PC-3 (cell line): ENCODE measurements at regions not wholly inside any gene's neighbourhood (a gene's known extent, or its start where the extent isn't known, plus 50 kb on each side); places are given as distances from the start of the nearest gene placed in this dataset.

Experiments used
- ATAC-seq: fragments of 200-7000 bp; cut with Tn5 transposase; 2 replicates; pipeline ENCODE4 v1.9.1; 2020; ENCODE audit warnings: mild to moderate bottlenecking, moderate library complexity
- BruUV-seq: library from RNA; stranded (reverse); fragments of 400-500 nt; replicated peaks from 2 replicates; lab custom pipeline; 2021; lab: Mats Ljungman, UMichigan
- CTCF ChIA-PET: fragments of 300-600 bp; sonication (Branson Sonifier 250); formaldehyde crosslinking; loops from one replicate; lab custom pipeline; 2022; ENCODE audit warnings: antibody characterized with exemption; lab: Charles Lee
- POLR2A ChIA-PET: fragments of 300-600 bp; sonication (Branson Sonifier 250); formaldehyde crosslinking; loops from one replicate; lab custom pipeline; 2022; ENCODE audit warnings: antibody characterized with exemption; ENCODE audit not compliant: unreplicated experiment; lab: Charles Lee
- DNase-seq: peaks from one replicate; pipeline ENCODE4 v3.0.0-alpha.2; 2015
- H2AFZ ChIP-seq: fragments of 300-600 bp; sonication (generic); 2 replicates; pipeline ENCODE4 v1.6.0; 2016; ENCODE audit warnings: antibody characterized with exemption, low read length
- H3F3A ChIP-seq: fragments of 300-600 bp; sonication (generic); one replicate; pipeline ENCODE4 v1.6.0; 2017; ENCODE audit warnings: antibody characterized with exemption, low read length, control low read depth, mild to moderate bottlenecking; ENCODE audit not compliant: unreplicated experiment
- H3K27ac ChIP-seq: fragments of 300-600 bp; sonication (generic); 2 replicates; pipeline ENCODE4 v1.5.1; 2016; ENCODE audit warnings: mild to moderate bottlenecking, low read length
- H3K27me3 ChIP-seq: fragments of 300-600 bp; sonication (generic); 2 replicates; pipeline ENCODE4 v1.6.1; 2016; ENCODE audit warnings: low read length, mixed read lengths
- H3K36me3 ChIP-seq: fragments of 300-600 bp; sonication (generic); 2 replicates; pipeline ENCODE4 v1.6.1; 2016; ENCODE audit warnings: low read depth, mixed run types, low read length, mixed read lengths
- H3K4me1 ChIP-seq: fragments of 300-600 bp; sonication (generic); 2 replicates; pipeline ENCODE4 v1.5.1; 2016; ENCODE audit warnings: low read length; ENCODE audit not compliant: insufficient read depth
- H3K4me2 ChIP-seq: fragments of 300-600 bp; sonication (generic); 2 replicates; pipeline ENCODE4 v1.6.0; 2016; ENCODE audit warnings: low read length
- H3K4me3 ChIP-seq: fragments of 300-600 bp; sonication (generic); 2 replicates; pipeline ENCODE4 v1.5.1; 2016; ENCODE audit warnings: mild to moderate bottlenecking, low read length, mixed read lengths
- H3K79me2 ChIP-seq: fragments of 300-600 bp; sonication (generic); 2 replicates; pipeline ENCODE4 v1.6.1; 2017; ENCODE audit warnings: low read length, mixed read lengths
- H3K9ac ChIP-seq: fragments of 300-600 bp; sonication (generic); 2 replicates; pipeline ENCODE4 v1.6.0; 2016; ENCODE audit warnings: mild to moderate bottlenecking, low read length
- H3K9me2 ChIP-seq: fragments of 300-600 bp; sonication (generic); replicated peaks from 2 replicates; pipeline ENCODE4 v1.6.1; 2016; ENCODE audit warnings: mixed run types, low read length, mixed read lengths
- H3K9me3 ChIP-seq: fragments of 300-600 bp; sonication (generic); 2 replicates; pipeline ENCODE4 v1.6.1; 2016; ENCODE audit warnings: low read length, mixed read lengths
- H4K20me1 ChIP-seq: fragments of 300-600 bp; sonication (generic); 2 replicates; pipeline ENCODE4 v1.6.1; 2016; ENCODE audit warnings: low read length, mixed read lengths
- EZH2 ChIP-seq: fragments of 300-600 bp; sonication (generic); IDR thresholded peaks from one replicate; pipeline ENCODE4 v1.6.1; 2017; ENCODE audit warnings: antibody characterized with exemption, mild to moderate bottlenecking, low read length; ENCODE audit not compliant: unreplicated experiment
- EZH2phosphoT487 ChIP-seq: fragments of 300-600 bp; sonication (generic); IDR thresholded peaks from 2 replicates; pipeline ENCODE4 v1.6.1; 2018; ENCODE audit warnings: mild to moderate bottlenecking, antibody characterized with exemption, low read length, borderline replicate concordance
- intact Hi-C: fragments of 100-400 bp; cut with micrococcal nuclease; formaldehyde crosslinking; loops from 2 replicates; pipeline ENCODE4 v1.9.0; 2023
- TF ChIP-seq, protein P1 (sequence below): fragments of 300-600 bp; sonication (generic); conservative IDR thresholded peaks from 2 replicates; pipeline ENCODE4 v1.5.1; 2017; ENCODE audit warnings: antibody characterized with exemption, low read depth, mild to moderate bottlenecking, low read length

DNA sequence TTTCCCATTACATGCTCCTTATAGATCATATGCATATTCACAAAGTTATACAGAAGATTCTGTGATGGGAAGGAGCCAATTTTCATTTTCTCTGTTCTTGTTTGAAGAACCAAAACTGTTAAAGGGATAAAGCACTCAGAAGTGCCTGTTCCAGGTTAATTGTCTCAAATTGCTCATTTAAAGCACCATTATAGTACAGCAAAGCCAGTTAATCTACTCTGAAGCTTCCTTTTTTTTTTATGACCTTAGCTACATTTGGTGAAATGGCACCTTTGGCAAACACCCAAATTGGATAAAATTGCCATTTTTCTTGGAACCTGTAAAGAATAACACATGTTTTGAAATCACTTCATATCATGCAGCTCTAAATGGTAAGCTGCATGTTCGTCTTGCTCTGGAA is 1092.3 kb downstream of the BCL11A start:
- no TSS peak for BruUV-seq
- Histone ChIP-seq H3K9me3 (no peaks in the 10 kb centered on the region), H3K79me2 (no peaks in the 10 kb centered on the region), H3K4me3 (no peak overlapping the region), H3K27me3 (0 out of 2 replicates have a peak, but pooled peaks cover 6% of the 10 kb centered on the region), H3F3A (no peaks in the 10 kb centered on the region), H4K20me1 (no peaks in the 10 kb centered on the region), H3K4me1 (no peaks in the 10 kb centered on the region), H3K27ac (no peak overlapping the region), H3K9ac (no peak overlapping the region), H3K4me2 (no peak overlapping the region), H3K36me3 (no peaks in the 10 kb centered on the region), H2AFZ (no peak overlapping the region), H3K9me2 (no peaks in the 10 kb centered on the region)
- DNase-seq (no peak), ATAC-seq (no peak)
- ChIA-PET CTCF (no interaction called here), POLR2A (no interaction called here)
- TF ChIP-seq EZH2 (no peak), EZH2phosphoT487 (no peak)
- TF ChIP-seq, protein P1, sequence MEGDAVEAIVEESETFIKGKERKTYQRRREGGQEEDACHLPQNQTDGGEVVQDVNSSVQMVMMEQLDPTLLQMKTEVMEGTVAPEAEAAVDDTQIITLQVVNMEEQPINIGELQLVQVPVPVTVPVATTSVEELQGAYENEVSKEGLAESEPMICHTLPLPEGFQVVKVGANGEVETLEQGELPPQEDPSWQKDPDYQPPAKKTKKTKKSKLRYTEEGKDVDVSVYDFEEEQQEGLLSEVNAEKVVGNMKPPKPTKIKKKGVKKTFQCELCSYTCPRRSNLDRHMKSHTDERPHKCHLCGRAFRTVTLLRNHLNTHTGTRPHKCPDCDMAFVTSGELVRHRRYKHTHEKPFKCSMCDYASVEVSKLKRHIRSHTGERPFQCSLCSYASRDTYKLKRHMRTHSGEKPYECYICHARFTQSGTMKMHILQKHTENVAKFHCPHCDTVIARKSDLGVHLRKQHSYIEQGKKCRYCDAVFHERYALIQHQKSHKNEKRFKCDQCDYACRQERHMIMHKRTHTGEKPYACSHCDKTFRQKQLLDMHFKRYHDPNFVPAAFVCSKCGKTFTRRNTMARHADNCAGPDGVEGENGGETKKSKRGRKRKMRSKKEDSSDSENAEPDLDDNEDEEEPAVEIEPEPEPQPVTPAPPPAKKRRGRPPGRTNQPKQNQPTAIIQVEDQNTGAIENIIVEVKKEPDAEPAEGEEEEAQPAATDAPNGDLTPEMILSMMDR = no peak
- intact Hi-C loops = no loop called here

GRCh38 chr2:59458800-59459199 is 1094.7 kb downstream of the BCL11A start:
- ATAC-seq = no peak
- BruUV-seq = no TSS peak
- CTCF ChIA-PET = no interaction called here
- no peak for DNase-seq
- POLR2A ChIA-PET = no interaction called here
- Histone ChIP-seq H3K36me3 (no peaks in the 10 kb centered on the region), H2AFZ (no peak overlapping the region), H3K79me2 (no peaks in the 10 kb centered on the region), H3K4me2 (no peak overlapping the region), H3K9me3 (no peaks in the 10 kb centered on the region), H4K20me1 (no peaks in the 10 kb centered on the region), H3K4me1 (no peaks in the 10 kb centered on the region), H3K9ac (no peak overlapping the region), H3K9me2 (no peaks in the 10 kb centered on the region), H3F3A (no peaks in the 10 kb centered on the region), H3K27ac (no peak overlapping the region), H3K27me3 (0 out of 2 replicates have a peak, but pooled peaks cover 6% of the 10 kb centered on the region), H3K4me3 (no peak overlapping the region)
- no peak for TF ChIP-seq EZH2phosphoT487
- TF ChIP-seq EZH2 = no peak
- TF ChIP-seq, protein P1 = no peak
- intact Hi-C loops = no loop called here

DNA sequence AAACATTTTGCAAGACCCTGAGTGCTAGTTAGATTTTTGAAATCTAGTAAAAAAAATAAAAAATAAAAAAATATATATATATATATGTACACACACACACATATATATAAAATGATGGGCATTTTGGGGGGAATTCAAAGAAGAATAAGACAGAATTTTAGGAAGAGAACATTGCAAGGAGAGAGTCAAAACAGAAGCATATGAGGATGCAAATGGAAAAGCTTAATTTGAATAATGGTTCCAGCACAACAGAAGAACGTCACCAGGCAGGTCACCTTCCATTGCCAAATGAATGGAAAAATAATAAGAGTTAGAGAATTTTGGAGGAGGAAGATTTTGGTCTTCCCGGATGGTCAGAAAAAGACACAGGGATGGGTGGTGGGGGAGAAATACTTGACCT is 1097.2 kb downstream of the BCL11A start:
- H3K27ac ChIP-seq = no peak overlapping the region
- H3K9ac ChIP-seq = no peak overlapping the region
- no peaks in the 10 kb centered on the region for H3F3A ChIP-seq
- H2AFZ ChIP-seq = no peak overlapping the region
- ChIA-PET CTCF (no interaction called here), POLR2A (no interaction called here)
- no peak overlapping the region for H3K4me2 ChIP-seq
- DNase-seq (no peak), ATAC-seq (no peak)
- no peaks in the 10 kb centered on the region for H3K9me3 ChIP-seq
- no peaks in the 10 kb centered on the region for H3K9me2 ChIP-seq
- H4K20me1 ChIP-seq = no peaks in the 10 kb centered on the region
- no peak for TF ChIP-seq EZH2
- no peak for TF ChIP-seq EZH2phosphoT487
- peaks cover under 1% of the 10 kb centered on the region; the same call in 1 of the 2 replicates for H3K27me3 ChIP-seq
- H3K36me3 ChIP-seq = no peaks in the 10 kb centered on the region
- no peak overlapping the region for H3K4me3 ChIP-seq
- intact Hi-C loops = no loop called here
- H3K79me2 ChIP-seq = no peaks in the 10 kb centered on the region
- no peaks in the 10 kb centered on the region for H3K4me1 ChIP-seq
- BruUV-seq = no TSS peak
